ENCODE measurements at regions not wholly inside any gene's neighbourhood (a gene's known extent, or its start where the extent isn't known, plus 50 kb on each side); places are given as distances from the start of the nearest gene placed in this dataset.
"Not testable (repeated sequence)": the region's sequence is repeated elsewhere in the genome, so short reads cannot be mapped to it uniquely, and the experiment has no call there.

- Histone ChIP-seq H3K4me2 (peak overlapping the region; percentile 31; the same call in 1 of the 2 replicates), H3K27ac (no peak overlapping the region), H3K27me3 (no peaks in the 10 kb centered on the region), H3K9me3 (no peaks in the 10 kb centered on the region), H4K20me1 (no peaks in the 10 kb centered on the region), H3K36me3 (no peaks in the 10 kb centered on the region), H3K4me1 (peaks cover 14% of the 10 kb centered on the region), H3K9ac (no peak overlapping the region), H3K4me3 (no peak overlapping the region)
- TF ChIP-seq Cebpa-rat (IDR thresholded peaks at IDR 0.05) = no peak
These were observed 255.6 kb downstream of the ASMT start for GRCh38 chrX:1870421-1870820.

- H3K9me3 ChIP-seq = no peaks in the 10 kb centered on the region
- H3K27ac ChIP-seq = no peak overlapping the region
These were observed 257.0 kb downstream of the ASMT start for GRCh38 chrX:1871887-1872286.

GRCh38 chrX:1873671-1874070 lies 258.8 kb downstream of the ASMT start:
- Histone ChIP-seq H3K27me3 (no peaks in the 10 kb centered on the region), H3K4me3 (no peak overlapping the region), H3K4me1 (peaks cover 14% of the 10 kb centered on the region), H3K9ac (no peak overlapping the region), H3K9me3 (peaks cover 7% of the 10 kb centered on the region; the same call in 1 of the 2 replicates), H3K36me3 (no peaks in the 10 kb centered on the region), H4K20me1 (no peaks in the 10 kb centered on the region), H3K4me2 (no peak overlapping the region), H3K27ac (no peak overlapping the region)
- TF ChIP-seq Cebpa-rat (IDR thresholded peaks at IDR 0.05) = no peak

More at GRCh38 chrX:1871887-1872286, 257.0 kb downstream of the ASMT start:
- H3K4me1 ChIP-seq = peaks cover 14% of the 10 kb centered on the region
- H3K4me2 ChIP-seq = no peak overlapping the region
- no peak overlapping the region for H3K9ac ChIP-seq
- H3K27me3 ChIP-seq = no peaks in the 10 kb centered on the region
- H4K20me1 ChIP-seq = no peaks in the 10 kb centered on the region
- no peak overlapping the region for H3K4me3 ChIP-seq
- H3K36me3 ChIP-seq = no peaks in the 10 kb centered on the region
- no peak for TF ChIP-seq Cebpa-rat (IDR thresholded peaks at IDR 0.05)

GRCh38 chrX:1874416-1874815 lies 259.6 kb downstream of the ASMT start:
- no peak for TF ChIP-seq Cebpa-rat (IDR thresholded peaks at IDR 0.05)
- peaks cover 14% of the 10 kb centered on the region for H3K9me3 ChIP-seq
- peaks cover 14% of the 10 kb centered on the region for H3K4me1 ChIP-seq
- H3K36me3 ChIP-seq = no peaks in the 10 kb centered on the region
- no peaks in the 10 kb centered on the region for H4K20me1 ChIP-seq
- H3K4me3 ChIP-seq = no peak overlapping the region
- H3K27me3 ChIP-seq = no peaks in the 10 kb centered on the region
- H3K9ac ChIP-seq = no peak overlapping the region
- H3K27ac ChIP-seq = no peak overlapping the region
- H3K4me2 ChIP-seq = no peak overlapping the region

- TF ChIP-seq Cebpa-rat (IDR thresholded peaks at IDR 0.05) = no peak
- Histone ChIP-seq H3K9ac (no peak overlapping the region), H3K27ac (no peak overlapping the region), H3K4me3 (no peak overlapping the region), H3K27me3 (no peaks in the 10 kb centered on the region), H3K36me3 (no peaks in the 10 kb centered on the region), H3K4me2 (no peak overlapping the region), H3K4me1 (peaks cover 14% of the 10 kb centered on the region), H3K9me3 (peaks cover 18% of the 10 kb centered on the region), H4K20me1 (no peaks in the 10 kb centered on the region)
These were observed 260.0 kb downstream of the ASMT start for GRCh38 chrX:1874899-1875298.

GRCh38 chrX:1876041-1876440 lies 261.2 kb downstream of the ASMT start:
- Histone ChIP-seq H3K36me3 (no peaks in the 10 kb centered on the region), H3K27ac (no peak overlapping the region), H3K9me3 (peaks cover 18% of the 10 kb centered on the region), H4K20me1 (no peaks in the 10 kb centered on the region), H3K4me3 (no peak overlapping the region), H3K9ac (no peak overlapping the region), H3K27me3 (no peaks in the 10 kb centered on the region), H3K4me2 (no peak overlapping the region), H3K4me1 (peaks cover 3% of the 10 kb centered on the region)
- TF ChIP-seq Cebpa-rat (IDR thresholded peaks at IDR 0.05) = no peak

- Histone ChIP-seq H3K4me3 (no peak overlapping the region), H4K20me1 (no peaks in the 10 kb centered on the region), H3K4me2 (no peak overlapping the region), H3K27ac (no peak overlapping the region), H3K27me3 (no peaks in the 10 kb centered on the region), H3K4me1 (no peaks in the 10 kb centered on the region), H3K36me3 (no peaks in the 10 kb centered on the region), H3K9me3 (peaks cover 18% of the 10 kb centered on the region), H3K9ac (no peak overlapping the region)
- TF ChIP-seq Cebpa-rat (IDR thresholded peaks at IDR 0.05) = no peak
These were observed 262.9 kb downstream of the ASMT start for GRCh38 chrX:1877780-1878179.

GRCh38 chrX:1880884-1881817 lies 266.3 kb downstream of the ASMT start:
- H3K36me3 ChIP-seq, H3K27me3 ChIP-seq, H3K4me2 ChIP-seq, H3K27ac ChIP-seq, H3K4me3 ChIP-seq, H4K20me1 ChIP-seq, H3K4me1 ChIP-seq, H3K9ac ChIP-seq: not testable (repeated sequence)
- H3K9me3 ChIP-seq = peaks cover 18% of the 10 kb centered on the region

- H3K4me3 ChIP-seq = no peak overlapping the region
- no peak overlapping the region for H3K27ac ChIP-seq
- H3K9ac ChIP-seq = no peak overlapping the region
- no peaks in the 10 kb centered on the region for H3K4me1 ChIP-seq
- H3K27me3 ChIP-seq = no peaks in the 10 kb centered on the region
- peaks cover 10% of the 10 kb centered on the region for H3K9me3 ChIP-seq
- no peak overlapping the region for H3K4me2 ChIP-seq
- H4K20me1 ChIP-seq = no peaks in the 10 kb centered on the region
- no peaks in the 10 kb centered on the region for H3K36me3 ChIP-seq
- TF ChIP-seq Cebpa-rat (IDR thresholded peaks at IDR 0.05) = no peak
These were observed 268.9 kb downstream of the ASMT start for GRCh38 chrX:1883772-1884171.

- no peak for TF ChIP-seq Cebpa-rat (IDR thresholded peaks at IDR 0.05)
- no peaks in the 10 kb centered on the region for H3K4me1 ChIP-seq
- H3K4me2 ChIP-seq = no peak overlapping the region
- no peaks in the 10 kb centered on the region for H3K36me3 ChIP-seq
- H3K4me3 ChIP-seq = no peak overlapping the region
- H3K9ac ChIP-seq = no peak overlapping the region
- no peaks in the 10 kb centered on the region for H4K20me1 ChIP-seq
- no peak overlapping the region for H3K27ac ChIP-seq
- H3K9me3 ChIP-seq = peaks cover 3% of the 10 kb centered on the region
- no peaks in the 10 kb centered on the region for H3K27me3 ChIP-seq
These were observed 269.6 kb downstream of the ASMT start for GRCh38 chrX:1884446-1884845.

All from BLaER1 (cell line).